Adrenal gland (tissue), 5 donors: ENCODE measurements at regions not wholly inside any gene's neighbourhood (a gene's known extent, or its start where the extent isn't known, plus 50 kb on each side); places are given as distances from the start of the nearest gene placed in this dataset.

ENCODE experiments used
- CTCF ChIP-seq, 6 experiments: fragments of 450-650 bp in 4 of 6; fragments of 200-600 bp in 2 of 6; sonication (generic) in 1 of 6; IDR thresholded peaks; 1 replicate in 5 of 6; 2 replicates in 1 of 6; pipeline versions ENCODE4 v1.5.1 to v1.8.0; 2016 to 2021; ENCODE audit warnings: antibody characterized with exemption in 6 of 6, mild to moderate bottlenecking in 2 of 6, moderate library complexity in 1 of 6
- POLR2A ChIP-seq, 2 donors: fragments of 450-650 bp; IDR thresholded peaks; one replicate each; pipeline ENCODE4 v1.6.1; 2017; ENCODE audit warnings: antibody characterized with exemption in 2 of 2, mild to moderate bottlenecking in 2 of 2, moderate library complexity in 1 of 2
- donor health status: DM: no; HTN: no; CAD: no.

GRCh38 chr11:87384078-87384729 lies 346.5 kb downstream of the TMEM135 start:
- no peak for TF ChIP-seq POLR2A (IDR thresholded peaks at IDR 0.05)
- TF ChIP-seq CTCF (IDR thresholded peaks at IDR 0.05): no peak
